ENCODE measurements at regions not wholly inside any gene's neighbourhood (a gene's known extent, or its start where the extent isn't known, plus 50 kb on each side); places are given as distances from the start of the nearest gene placed in this dataset.

DNA sequence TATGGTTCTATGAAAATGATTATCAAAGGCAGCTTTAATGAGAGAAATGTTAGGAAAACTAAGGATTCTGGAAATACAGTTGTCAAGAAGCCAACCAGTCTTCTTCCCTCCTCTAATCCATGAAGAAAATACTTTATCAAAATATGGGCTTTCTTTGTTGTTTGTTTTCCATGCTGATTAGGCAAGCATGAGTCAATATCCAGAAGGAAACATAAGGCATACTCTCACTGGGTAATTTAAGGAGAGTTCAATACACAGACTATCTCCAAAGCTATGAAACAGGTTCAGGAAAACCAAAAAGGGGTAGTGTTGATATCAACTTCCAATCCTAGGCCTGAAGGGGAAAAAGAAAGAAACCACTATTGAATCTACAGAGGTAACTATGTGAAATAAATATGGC lies 68.7 kb upstream of the CMC1 start:
- H3K4me1 ChIP-seq, result no peaks in the 10 kb centered on the region
- no peaks in the 10 kb centered on the region for H3K27me3 ChIP-seq
- no peak overlapping the region for H3K27ac ChIP-seq
- no peak overlapping the region for H3K4me3 ChIP-seq
- no peaks in the 10 kb centered on the region for H3K36me3 ChIP-seq
- H3K9me3 ChIP-seq, result no peaks in the 10 kb centered on the region
- TF ChIP-seq CTCF (IDR thresholded peaks at IDR 0.05) (no peak), POLR2A (IDR thresholded peaks at IDR 0.05) (no peak)
- ATAC-seq (no peak), DNase-seq (no peak)
- intact Hi-C loops (cut with DNase I), result no loop called here

DNA sequence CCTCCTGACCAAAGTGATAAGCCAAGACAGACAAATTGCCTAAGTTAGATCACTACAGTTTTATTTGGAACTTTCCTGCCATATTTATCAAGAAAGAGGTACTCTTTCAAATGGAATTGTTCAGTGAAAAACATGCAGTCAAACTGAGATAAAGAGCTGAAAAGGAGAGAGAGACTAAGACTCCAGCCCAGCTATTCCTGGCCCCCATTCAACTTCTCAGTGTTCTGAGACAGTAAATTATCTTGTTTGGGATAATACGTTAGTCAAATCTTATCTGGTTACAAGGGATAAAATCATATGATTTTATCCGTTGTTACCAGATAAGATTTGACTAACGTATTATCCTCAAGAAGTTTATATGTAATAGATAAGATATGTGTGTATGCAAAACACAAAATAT lies 67.6 kb upstream of the CMC1 start:
- TF ChIP-seq CTCF (IDR thresholded peaks at IDR 0.05), result no peak
- no peak for TF ChIP-seq POLR2A (IDR thresholded peaks at IDR 0.05)
- intact Hi-C loops (cut with DNase I), result no loop called here
- WGBS (ENCODE audit: insufficient coverage, low coverage, low lambda C conversion rate, missing lambda C conversion rate), result 73% methylated on average over 3 of the region's 3 CpGs
- no peaks in the 10 kb centered on the region for H3K4me1 ChIP-seq
- H3K27ac ChIP-seq, result no peak overlapping the region
- H3K9me3 ChIP-seq, result no peaks in the 10 kb centered on the region
- no peaks in the 10 kb centered on the region for H3K27me3 ChIP-seq
- H3K4me3 ChIP-seq, result no peak overlapping the region
- no peaks in the 10 kb centered on the region for H3K36me3 ChIP-seq
- DNase-seq, result no peak
- no peak for ATAC-seq

- Histone ChIP-seq H3K4me3 (no peak overlapping the region), H3K4me1 (no peaks in the 10 kb centered on the region), H3K36me3 (no peaks in the 10 kb centered on the region), H3K27me3 (no peaks in the 10 kb centered on the region), H3K27ac (no peak overlapping the region), H3K9me3 (no peaks in the 10 kb centered on the region)
- intact Hi-C loops (cut with DNase I), result no loop called here
- ATAC-seq (no peak), DNase-seq (no peak)
- no peak for TF ChIP-seq CTCF (IDR thresholded peaks at IDR 0.05)
- no peak for TF ChIP-seq POLR2A (IDR thresholded peaks at IDR 0.05)
These were observed 54.7 kb upstream of the CMC1 start for GRCh38 chr3:28186748-28187147.

GRCh38 chr3:28188686-28189085 lies 52.7 kb upstream of the CMC1 start:
- H3K4me1 ChIP-seq, result no peaks in the 10 kb centered on the region
- DNase-seq (no peak), ATAC-seq (no peak)
- H3K4me3 ChIP-seq, result no peak overlapping the region
- intact Hi-C loops (cut with DNase I), result no loop called here
- no peaks in the 10 kb centered on the region for H3K36me3 ChIP-seq
- 67% methylated on average over 2 of the region's 2 CpGs for WGBS (ENCODE audit: insufficient coverage, low coverage, low lambda C conversion rate, missing lambda C conversion rate)
- TF ChIP-seq CTCF (IDR thresholded peaks at IDR 0.05) (no peak), POLR2A (IDR thresholded peaks at IDR 0.05) (no peak)
- H3K27ac ChIP-seq, result no peak overlapping the region
- no peaks in the 10 kb centered on the region for H3K27me3 ChIP-seq
- no peaks in the 10 kb centered on the region for H3K9me3 ChIP-seq

GRCh38 chr3:28191363-28191762 lies 50.1 kb upstream of the CMC1 start:
- Histone ChIP-seq H3K4me3 (no peak overlapping the region), H3K36me3 (no peaks in the 10 kb centered on the region), H3K4me1 (no peaks in the 10 kb centered on the region), H3K27ac (no peak overlapping the region), H3K9me3 (no peaks in the 10 kb centered on the region), H3K27me3 (no peaks in the 10 kb centered on the region)
- TF ChIP-seq CTCF (IDR thresholded peaks at IDR 0.05) (no peak), POLR2A (IDR thresholded peaks at IDR 0.05) (no peak)
- ATAC-seq, result no peak
- DNase-seq, result no peak
- WGBS (ENCODE audit: insufficient coverage, low coverage, low lambda C conversion rate, missing lambda C conversion rate), result 93% methylated on average over 2 of the region's 2 CpGs
- intact Hi-C loops (cut with DNase I), result no loop called here
